Activated CD8-positive, alpha-beta memory T cell treated with anti-CD3 and anti-CD28 coated beads for 24 hours (primary cell): ENCODE measurements at regions not wholly inside any gene's neighbourhood (a gene's known extent, or its start where the extent isn't known, plus 50 kb on each side); places are given as distances from the start of the nearest gene placed in this dataset.

Experiments
- DNase-seq: peaks from one replicate; pipeline ENCODE4 v3.0.0-alpha.2; 2020

DNA sequence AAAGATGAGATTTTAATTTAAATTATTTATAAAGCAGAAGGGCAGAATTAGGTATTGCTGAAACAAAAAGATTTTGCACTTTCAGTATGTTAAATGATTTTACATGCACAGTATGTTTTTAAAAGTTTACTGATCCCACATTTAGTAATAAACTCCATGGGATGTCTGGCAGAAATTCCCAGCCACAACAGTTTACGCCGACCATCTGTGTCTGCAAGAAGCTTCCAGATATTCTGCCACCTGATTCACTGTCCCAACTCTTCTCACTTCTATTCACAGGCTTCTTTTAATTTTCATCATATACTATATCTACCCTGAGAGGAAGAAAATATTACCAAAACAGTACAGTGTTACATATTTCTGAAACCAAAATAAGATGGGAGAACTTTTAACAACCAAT, 115.8 kb upstream of the IQCM start:
- DNase-seq, result no peak

DNA sequence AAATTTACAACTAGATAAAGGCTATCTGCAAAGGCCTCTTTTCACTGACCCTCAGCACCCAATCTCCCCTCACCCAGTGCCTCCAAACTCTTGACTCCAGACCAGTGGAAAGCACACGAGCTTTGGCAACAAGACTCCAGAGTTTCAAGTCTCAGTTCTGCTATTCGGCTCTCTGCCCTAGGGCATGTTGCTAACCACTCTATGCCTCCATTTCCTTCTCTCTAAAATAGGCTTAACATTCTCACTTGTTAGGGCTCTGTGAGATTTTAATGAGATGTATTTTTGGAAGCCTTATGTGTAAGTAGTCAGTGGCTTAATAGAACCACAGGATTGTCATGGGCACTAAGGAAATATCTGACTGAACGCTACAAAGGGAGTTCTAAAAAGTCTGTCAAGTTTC, 116.5 kb upstream of the IQCM start:
- no peak for DNase-seq

DNA sequence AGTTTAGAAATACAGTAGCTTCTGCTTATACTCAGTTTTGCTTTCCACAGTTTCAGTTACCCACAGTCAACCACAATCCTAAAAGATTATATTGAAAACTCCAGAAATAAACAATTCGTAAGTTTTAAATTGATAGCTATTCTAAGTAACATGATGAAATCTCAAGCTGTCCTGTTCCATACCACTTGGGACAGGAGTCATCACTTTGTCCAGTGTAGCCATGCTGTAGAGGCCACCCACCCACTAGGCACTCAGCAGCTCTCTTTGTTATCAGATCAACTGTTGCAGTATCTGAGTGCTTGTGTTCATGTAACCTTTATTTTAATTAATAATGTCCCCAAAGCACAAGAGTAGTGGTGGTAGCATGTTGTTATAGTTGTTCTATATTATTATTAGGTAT, 117.5 kb upstream of the IQCM start:
- DNase-seq, result no peak

DNA sequence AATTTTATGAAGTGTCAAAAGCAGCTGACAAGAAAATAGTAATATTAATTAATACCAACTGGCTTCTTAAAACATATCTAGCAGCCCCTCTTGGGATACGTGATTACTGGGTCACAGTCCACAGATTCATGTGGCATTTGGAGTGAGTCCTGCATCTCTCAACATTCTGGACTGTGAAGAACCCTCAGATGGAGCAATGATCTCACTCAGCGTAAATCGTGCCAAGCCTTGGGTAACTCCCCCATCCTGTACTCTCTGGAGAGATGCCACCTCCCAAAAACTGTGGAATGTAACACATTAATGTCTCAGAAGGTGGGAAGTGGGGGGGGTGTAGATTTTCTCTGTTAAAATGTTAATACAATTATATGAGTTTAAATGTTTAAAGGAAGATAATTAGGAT, 118.2 kb upstream of the IQCM start:
- DNase-seq, result no peak

DNA sequence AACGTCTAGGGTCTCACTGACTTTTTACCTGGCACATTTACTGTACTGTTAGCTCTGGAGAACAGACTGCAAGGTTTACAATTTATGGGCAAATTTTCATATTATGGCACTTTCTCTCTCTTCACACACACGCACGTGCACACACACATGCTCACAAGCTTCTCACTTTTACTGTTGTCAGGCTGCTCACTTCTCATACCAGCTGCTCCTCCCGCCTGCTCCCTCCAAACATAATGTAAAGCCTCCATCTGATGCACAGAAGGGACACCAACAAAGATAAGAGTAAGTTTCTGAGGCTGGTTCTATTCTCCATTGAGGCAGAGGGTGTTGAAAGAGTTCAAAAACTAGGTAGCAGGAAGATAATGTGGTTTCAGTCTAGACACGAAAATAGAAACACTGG, 128.9 kb upstream of the DCLK2 start:
- DNase-seq, result no peak

DNA sequence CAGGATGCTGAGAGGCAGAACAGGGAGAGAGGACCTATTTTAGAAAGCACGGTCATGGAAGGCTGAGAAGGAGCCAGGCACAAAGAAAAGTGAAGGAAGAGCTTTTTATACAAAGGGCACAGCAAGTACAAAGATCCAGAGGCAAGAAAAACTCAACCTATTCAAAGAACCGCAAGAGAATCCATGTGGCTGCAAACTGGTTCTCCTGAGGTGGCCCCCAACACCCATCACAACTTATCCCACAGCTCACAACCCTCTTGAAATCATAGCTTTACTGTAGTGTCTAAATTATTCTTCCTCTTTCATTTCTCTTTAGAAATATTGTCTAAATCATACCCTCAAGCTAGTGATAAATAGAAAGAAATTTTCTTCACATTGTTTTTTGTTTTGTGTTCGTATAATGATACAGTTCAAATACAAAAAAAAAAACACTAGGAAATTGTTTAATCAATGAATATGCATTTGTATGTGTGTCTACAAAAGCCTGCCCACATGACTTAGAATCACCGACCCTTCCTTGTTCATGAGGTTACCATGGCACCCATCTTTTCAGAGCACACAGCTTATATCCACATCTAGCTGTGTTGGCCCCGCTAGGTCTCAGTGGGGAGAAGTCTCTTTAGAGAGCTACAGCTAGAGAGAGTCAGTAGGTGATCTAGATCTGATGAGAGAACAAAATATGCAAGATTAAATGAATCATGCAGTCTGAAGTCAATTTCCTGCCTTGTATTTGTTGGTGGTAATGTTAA, 126.9 kb upstream of the DCLK2 start:
- DNase-seq, result no peak

DNA sequence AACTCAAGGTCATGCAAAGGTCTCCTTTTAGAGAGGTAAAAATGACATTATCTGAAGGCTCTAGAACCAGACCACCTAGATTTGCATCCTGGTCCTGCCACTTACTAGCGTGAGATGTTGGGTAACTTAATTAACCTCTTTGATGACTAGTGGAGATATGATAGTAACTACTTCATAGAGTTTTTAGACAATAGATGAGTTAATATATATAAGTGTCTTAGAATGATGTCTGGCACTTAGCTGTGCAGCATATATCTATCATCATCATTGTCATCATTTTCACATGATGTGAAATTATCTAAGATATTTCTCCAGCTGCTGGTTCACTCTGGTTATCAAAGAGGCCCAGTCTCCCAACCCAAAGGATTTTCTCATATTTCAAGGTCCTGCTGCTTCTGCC, 126.1 kb upstream of the DCLK2 start:
- DNase-seq, result no peak

DNA sequence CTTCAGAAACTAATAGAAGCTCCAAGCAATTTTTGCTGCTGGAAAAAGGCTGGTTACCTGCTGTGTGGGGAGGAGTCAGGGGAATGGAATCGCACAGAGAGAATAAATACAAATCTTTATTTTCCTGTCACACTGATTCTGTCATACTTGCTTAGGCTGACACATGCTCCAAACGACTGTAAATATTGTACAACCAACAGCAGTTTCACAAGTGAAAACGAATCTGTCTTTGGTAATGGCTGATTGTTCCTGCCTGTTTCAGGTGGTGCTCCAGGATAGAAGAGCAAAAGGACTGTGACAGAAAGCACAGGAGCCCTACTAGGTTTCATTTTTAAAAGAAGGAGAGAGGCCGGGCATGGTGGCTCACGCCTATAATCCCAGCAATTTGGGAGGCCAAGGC, 125.5 kb upstream of the DCLK2 start:
- DNase-seq, result no peak

DNA sequence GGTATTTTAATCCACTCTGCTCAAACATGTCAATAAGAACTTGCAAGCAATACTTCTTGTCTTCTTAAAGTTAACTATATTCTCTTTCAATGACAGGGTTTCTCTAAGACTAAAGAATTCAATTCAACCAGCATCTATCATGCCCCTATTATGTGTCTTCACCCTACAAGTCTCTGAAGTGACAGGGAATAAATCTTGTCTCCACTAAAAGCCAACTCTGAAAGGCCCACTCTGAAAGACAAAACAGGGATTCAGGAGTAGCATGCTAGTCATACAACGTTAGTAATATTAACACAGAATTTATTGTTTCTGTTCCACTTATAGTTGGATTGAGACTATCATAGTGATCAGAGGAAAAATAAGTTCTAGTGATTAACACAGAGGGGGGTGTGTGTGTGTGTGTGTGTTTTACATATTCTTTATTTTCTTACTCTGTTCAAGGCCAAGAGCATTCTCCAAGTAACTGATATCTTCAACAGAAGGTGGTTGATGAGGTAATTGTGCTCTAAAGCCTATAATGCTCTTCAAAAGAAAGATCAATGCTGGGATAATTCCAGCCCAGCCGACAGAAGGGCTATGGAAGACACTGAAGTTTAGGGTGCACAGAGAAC, 122.4 kb upstream of the DCLK2 start:
- no peak for DNase-seq

DNA sequence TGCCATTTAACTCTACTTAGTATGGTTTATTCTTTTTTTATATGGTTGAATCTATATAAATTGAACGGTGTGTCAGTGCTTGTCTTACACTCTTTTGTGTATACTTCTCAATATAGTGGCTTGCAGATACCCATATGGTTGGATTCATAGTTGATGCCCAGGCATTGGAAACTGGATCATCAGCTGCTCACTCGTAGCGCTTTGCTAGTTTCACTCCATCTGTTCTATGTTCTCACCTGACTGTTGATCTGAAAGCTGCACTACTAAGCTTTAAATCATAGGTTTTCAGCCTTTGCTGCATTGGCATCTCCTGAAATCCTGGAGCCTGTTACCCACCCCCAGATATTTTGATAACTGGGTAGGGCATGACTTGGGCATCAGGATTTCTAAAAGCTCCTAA, 121.6 kb upstream of the DCLK2 start:
- DNase-seq, result no peak

DNA sequence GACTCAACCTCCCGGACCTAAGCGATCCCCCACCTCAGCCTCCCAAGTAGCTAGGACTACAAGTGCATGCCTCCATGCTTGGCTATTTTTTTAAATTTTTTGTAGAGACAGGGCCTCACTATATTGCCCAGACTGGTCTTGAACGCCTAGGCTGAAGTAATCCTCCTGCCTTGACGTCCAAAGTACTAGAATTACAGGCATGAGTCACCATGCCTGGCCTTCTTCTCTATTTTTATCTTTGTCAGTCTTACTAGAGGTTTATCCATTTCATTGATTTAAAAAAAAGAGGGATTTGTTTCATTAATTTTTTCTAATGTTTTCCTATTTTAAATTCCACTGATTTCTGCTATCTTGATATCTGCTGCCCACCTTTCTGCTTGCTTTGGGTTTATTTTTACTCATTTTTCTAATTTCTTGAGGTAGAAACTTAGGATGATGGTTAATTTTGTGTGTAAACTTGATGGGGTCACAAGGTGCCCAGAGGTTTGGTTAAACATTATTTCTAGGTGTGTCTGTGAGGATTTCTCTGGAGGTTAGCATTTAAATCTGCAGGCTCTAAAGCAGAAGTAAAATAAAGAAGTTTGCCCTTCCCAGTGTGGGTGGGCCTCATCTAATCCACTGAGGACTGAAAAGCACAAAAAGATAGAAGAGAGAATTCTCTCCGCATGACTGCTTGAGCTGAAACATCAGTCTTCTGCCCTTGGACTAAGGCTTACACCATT, 116.2 kb upstream of the DCLK2 start:
- DNase-seq, result no peak

DNA sequence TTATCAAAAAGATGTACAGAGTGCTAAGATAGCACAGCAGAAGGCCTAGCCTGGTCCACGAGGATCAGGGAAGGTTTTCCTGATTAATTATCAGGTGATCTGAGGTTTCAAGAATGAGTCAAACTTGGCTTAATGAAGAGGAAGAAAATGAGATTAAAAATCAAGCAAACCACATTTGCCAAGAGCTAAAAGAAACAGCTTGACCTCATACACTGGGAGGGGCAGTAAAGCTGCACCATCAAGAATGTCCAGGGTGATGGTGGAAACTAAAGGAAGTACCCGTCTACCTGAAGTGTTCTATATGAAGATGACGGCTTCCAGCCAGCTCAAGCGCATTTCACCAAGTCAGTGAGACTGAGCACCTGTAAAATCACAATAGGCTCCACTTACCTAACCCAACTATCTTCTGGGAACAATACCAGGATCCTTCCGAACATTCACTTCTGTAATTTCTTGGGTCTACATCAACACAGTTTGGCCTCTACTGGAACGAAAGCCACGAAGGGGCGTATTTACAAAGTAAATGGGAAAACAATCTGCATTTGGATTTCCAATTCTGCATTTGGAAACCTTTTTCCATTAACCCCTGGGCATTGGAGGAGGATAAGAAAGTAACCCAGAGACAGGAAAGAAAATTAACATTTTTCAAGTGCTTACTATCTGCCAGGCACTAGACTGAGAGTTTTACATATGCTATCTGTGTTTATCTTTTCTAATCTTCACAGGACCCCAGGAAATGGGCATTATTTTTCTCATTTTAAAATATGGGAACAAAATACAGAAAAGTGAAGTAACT, 114.0 kb upstream of the DCLK2 start:
- DNase-seq, result no peak

DNA sequence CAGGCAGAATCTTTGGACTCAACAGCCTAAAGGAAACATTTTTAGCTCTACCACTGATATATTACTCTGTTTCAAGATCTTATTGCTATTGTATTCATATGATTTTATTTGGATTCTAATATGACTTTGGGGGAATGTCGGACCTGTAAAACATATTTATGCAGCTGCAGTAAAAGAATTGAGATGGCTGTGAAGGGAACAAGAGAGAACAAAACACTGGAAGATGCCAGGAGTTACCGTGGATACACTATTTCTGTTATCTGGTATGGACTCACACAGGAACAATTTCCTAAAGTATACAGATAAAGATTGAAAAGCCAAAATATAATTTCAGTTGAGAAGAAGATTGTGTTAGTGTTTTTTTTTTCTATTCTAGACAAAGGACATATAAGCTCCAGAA, 113.0 kb upstream of the DCLK2 start:
- no peak for DNase-seq

DNA sequence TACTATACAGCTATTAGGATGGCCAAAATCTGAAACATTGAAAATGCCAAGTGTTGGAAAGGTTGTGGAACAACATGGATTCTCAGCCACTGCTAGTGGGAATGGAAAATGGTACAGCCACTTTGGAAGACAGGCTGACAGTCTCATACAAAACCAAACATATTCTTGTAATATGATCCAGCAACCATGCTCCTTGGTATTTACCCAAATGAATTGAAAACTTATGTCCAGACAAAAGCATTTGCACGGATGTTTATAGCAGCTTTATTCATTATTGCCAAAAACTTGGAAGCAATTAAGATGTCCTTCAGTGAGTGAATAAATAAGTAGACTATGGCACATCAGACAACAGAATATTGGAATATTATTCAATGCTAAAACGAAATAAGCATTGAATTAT, 105.8 kb upstream of the DCLK2 start:
- no peak for DNase-seq

DNA sequence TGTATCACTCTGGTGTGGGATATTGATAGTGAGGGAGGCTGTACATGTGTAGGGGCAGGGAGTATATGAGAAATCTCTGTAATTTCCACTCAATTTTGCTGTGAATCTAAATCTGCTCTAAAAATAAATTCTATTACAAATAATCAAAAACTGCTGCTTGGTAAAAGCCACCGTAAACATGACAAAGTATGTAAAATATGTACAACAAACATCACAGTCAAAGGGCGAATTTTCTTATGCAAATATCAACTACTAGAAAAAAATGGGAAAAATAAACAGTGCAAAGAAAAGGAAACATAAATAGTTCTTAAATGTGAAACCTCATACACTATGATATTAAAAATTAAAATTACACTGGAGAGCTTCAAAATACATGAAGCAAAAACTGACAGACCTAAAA, 105.1 kb upstream of the DCLK2 start:
- DNase-seq, result no peak

DNA sequence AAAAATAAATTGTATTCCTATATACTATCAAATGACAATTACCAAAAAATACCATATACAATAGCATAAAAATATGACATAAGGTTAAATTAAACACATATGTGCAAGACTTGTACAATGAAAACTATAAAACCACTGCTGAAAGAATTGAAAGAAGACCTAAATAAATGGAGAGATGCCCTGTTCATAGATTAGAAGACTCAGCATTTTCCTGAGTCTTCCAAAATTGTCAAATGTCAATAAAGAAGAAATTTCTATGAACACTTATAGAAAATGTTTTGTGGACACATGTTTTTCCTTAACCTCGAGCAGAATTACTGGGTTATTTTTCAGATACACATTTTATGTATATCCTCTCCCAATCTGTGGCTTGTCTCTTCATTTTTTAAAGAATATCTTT, 103.1 kb upstream of the DCLK2 start:
- DNase-seq, result no peak

DNA sequence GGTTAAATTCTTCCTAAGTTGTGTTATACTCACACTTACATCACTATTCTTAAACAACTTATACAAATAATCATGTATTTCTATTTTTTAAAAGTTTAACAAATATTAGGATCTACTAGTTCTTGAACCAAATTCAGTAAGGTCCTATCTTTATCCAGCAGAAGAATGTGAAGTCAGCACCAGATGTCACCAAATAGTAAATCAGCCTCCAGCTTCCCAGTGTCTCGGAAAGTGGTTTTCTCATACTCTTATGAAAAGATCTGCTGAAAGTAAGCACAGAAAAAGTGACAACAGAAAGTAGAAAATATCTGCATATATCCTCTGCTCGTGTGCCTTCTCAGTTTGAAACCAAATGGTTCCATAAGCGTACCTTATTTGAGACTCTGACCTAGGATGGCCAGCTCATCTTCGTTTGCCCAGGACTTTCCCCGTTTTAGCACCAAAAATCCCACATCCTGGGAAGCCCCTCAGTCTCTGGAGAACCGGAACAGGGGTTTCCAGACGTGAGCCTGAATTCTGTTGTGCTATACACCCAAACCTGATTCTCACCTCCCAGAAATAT, 98.0 kb upstream of the DCLK2 start:
- DNase-seq, result no peak

DNA sequence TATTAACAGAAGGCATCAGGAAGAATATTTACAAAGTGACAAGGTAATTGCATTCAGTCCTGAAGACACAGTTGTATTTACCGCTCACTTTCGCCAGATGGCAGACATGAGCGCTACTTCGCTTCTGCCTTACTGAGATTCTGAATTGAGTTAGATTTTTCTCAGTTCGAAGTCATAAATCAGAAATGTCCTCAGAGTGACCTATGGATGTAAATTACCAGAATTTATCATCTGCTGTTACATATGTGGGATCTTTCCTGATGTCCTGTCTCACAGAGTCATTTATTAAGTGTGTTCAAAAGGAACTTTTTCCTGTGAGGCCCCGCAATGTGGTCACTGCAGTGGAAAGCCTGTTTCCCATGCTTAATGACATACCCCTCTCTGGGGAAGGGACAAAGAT, 97.3 kb upstream of the DCLK2 start:
- peak; percentile 67 for DNase-seq

DNA sequence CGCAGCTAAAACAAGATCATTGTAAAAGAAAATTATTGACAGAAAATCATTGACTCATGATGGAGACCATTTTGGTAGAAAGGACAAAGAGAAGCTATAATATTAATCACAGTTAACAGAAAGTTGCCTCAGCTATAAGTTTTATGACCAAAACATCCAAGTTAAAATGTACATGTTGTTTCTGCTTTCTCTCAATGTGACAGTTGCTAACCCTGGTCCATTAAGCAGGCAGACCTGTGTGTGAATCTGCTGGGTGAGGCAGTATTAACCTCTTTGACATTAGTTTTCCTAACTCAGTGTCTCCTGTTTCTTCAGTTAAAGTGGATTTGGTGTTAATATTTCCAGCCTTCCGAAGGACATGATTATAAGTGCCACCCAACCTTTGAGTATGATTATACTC, 94.8 kb upstream of the DCLK2 start:
- DNase-seq, result no peak

DNA sequence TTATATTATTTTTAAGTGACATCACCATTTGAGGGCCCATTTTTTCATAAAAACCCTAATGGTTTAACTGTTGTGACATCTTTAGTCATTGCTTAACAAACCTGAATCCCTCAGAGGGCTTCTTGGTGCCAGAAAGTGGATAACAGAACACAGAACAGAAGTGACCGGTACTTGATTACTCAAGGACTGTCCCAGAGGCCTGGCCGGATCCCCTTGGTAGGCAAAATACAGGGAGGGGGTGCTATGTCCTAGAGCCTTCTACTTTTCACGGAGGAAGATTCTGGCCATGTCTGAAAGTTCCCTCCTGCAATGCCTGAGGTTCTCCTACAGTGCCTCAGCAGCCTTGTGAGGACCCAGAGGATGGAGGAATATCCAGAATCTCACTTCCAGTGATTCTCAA, 94.3 kb upstream of the DCLK2 start:
- no peak for DNase-seq

DNA sequence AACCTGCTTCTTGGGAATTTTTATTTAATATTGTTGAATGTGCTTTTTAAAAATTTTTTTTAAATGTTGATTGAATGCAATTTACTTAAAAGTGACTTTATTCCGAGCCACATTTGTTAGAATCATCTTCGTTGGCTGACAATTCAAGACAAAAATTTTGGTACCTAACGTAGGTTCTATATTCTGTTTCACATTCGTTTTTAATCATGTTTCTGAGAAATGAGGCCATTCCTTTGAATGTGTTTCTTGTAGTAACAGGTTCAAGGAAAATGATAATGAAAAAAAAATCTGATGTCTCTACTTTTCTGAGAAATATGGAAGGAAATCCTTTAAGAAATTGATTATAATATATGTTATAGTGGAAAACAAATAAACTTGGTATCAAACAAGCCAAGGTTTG, 92.3 kb upstream of the DCLK2 start:
- DNase-seq, result no peak

DNA sequence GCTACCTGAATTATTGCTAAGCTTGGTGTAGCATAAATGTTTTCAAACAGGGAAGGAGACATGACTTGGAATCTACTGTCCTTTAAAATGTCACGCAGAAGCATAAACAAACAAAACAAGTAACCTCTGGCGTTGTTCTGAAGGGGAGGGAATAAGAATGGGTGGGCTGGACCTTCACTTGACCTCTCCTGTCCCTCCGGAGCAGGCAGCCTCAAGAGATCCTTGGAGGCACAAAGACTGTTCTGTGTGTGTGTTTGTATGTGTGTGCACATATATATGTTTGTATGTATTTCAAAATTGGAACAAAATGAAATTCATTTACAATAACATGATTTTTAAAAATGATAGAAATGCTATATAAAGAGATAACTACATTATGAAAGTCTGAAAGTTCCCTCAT, 91.3 kb upstream of the DCLK2 start:
- no peak for DNase-seq

DNA sequence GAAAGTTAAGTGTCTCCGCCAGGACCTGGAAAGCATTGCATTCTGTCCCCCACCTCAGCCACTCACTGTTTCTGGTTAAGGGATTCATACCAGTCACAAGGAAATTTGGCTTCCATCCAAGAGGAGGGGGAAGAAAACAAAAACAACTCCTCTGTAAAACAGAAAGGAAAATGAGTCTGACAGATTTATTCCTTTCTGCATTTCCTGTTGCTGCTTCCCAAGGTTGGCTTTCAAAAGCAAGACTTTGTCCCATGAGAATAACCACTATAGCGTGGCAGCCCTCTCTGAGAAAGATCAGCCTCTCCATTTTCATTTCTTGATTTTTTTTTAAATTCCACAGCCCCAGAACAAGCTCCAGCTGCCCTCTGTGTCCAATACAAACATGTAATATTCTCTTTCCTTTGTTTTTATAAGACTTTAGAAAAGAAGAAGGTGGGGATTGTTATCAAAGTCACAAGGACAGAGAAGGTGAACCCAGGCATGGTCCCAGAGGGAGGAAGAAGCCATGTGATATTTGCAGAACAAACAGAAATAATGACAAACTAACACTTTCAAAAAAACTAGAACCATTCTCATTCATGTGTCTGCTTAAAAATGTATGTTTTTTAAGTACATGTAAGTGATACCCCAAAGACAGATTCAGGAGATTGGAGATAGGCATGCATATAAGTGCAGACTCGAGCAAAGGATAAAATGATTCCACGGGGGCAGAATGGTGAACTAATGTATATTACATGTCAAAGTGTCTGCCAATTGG, 90.7 kb upstream of the DCLK2 start:
- no peak for DNase-seq
